H9 (cell line): ENCODE measurements at regions not wholly inside any gene's neighbourhood (a gene's known extent, or its start where the extent isn't known, plus 50 kb on each side); places are given as distances from the start of the nearest gene placed in this dataset.

ENCODE experiments used
- DNase-seq: peaks from one replicate; pipeline ENCODE4 v3.0.0-alpha.2; 2017
- H2AFZ ChIP-seq: one replicate; pipeline ENCODE4 v1.6.1; 2013; ENCODE audit warnings: mild to moderate bottlenecking, low read length, control low read depth, moderate library complexity
- H2AK5ac ChIP-seq: 2 replicates; pipeline ENCODE4 v1.6.1; 2013; ENCODE audit warnings: low read length, control low read depth, mixed read lengths; ENCODE audit not compliant: insufficient read length
- H2BK120ac ChIP-seq: one replicate; pipeline ENCODE4 v1.6.1; 2013; ENCODE audit warnings: low read depth, mild to moderate bottlenecking, low read length, control low read depth, inconsistent platforms; ENCODE audit not compliant: poor library complexity, severe bottlenecking
- H2BK12ac ChIP-seq: 2 replicates; pipeline ENCODE4 v1.6.1; 2013; ENCODE audit warnings: low read length, control low read depth, mixed read lengths, low read depth; ENCODE audit not compliant: insufficient read length
- H2BK15ac ChIP-seq: 2 replicates; pipeline ENCODE4 v1.6.1; 2013; ENCODE audit warnings: low read depth, low read length, control low read depth
- H2BK20ac ChIP-seq: one replicate; pipeline ENCODE4 v1.6.1; 2013; ENCODE audit warnings: low read depth, mild to moderate bottlenecking, low read length, control low read depth, inconsistent platforms; ENCODE audit not compliant: poor library complexity, severe bottlenecking
- H2BK5ac ChIP-seq: 2 replicates; pipeline ENCODE4 v1.6.1; 2013; ENCODE audit warnings: low read length, control low read depth, mixed read lengths; ENCODE audit not compliant: insufficient read length
- H3K14ac ChIP-seq: 2 replicates; pipeline ENCODE4 v1.6.1; 2013; ENCODE audit warnings: low read length, control low read depth; ENCODE audit not compliant: insufficient read depth
- H3K18ac ChIP-seq: 2 replicates; pipeline ENCODE4 v1.6.1; 2013; ENCODE audit warnings: low read depth, mild to moderate bottlenecking, mixed read lengths, low read length, control low read depth; ENCODE audit not compliant: insufficient read length
- H3K23ac ChIP-seq: 2 replicates; pipeline ENCODE4 v1.6.1; 2013; ENCODE audit warnings: low read length, control low read depth, mixed read lengths, low read depth; ENCODE audit not compliant: insufficient read length
- H3K23me2 ChIP-seq: 2 replicates; pipeline ENCODE4 v1.6.1; 2013; ENCODE audit warnings: low read depth, mild to moderate bottlenecking, mixed read lengths, low read length, control low read depth; ENCODE audit not compliant: insufficient read length, poor library complexity, severe bottlenecking
- H3K27ac ChIP-seq: 2 replicates; pipeline ENCODE4 v1.5.1; 2013; ENCODE audit warnings: low read length, control low read depth, mixed read lengths, low read depth; ENCODE audit not compliant: insufficient read length
- H3K27me3 ChIP-seq: 2 replicates; pipeline ENCODE4 v1.6.1; 2013; ENCODE audit warnings: low read length, control low read depth, inconsistent platforms; ENCODE audit not compliant: insufficient read depth
- H3K4ac ChIP-seq: 2 replicates; pipeline ENCODE4 v1.6.1; 2013; ENCODE audit warnings: low read depth, mild to moderate bottlenecking, control low read depth, inconsistent platforms, low read length, moderate library complexity
- H3K4me1 ChIP-seq: 2 replicates; pipeline ENCODE4 v1.6.1; 2013; ENCODE audit warnings: low read length, control low read depth, inconsistent platforms; ENCODE audit not compliant: insufficient read depth
- H3K4me2 ChIP-seq: 2 replicates; pipeline ENCODE4 v1.6.1; 2013; ENCODE audit warnings: low read length, control low read depth, mixed read lengths; ENCODE audit not compliant: insufficient read length, insufficient read depth
- H3K56ac ChIP-seq: 2 replicates; pipeline ENCODE4 v1.6.1; 2013; ENCODE audit warnings: low read depth, mild to moderate bottlenecking, mixed read lengths, low read length, control low read depth; ENCODE audit not compliant: insufficient read length
- H3K79me1 ChIP-seq: 2 replicates; pipeline ENCODE4 v1.6.1; 2013; ENCODE audit warnings: low read depth, mild to moderate bottlenecking, moderate library complexity, low read length, control low read depth, inconsistent platforms; ENCODE audit not compliant: insufficient read depth, poor library complexity, severe bottlenecking
- H3K79me2 ChIP-seq: 2 replicates; pipeline ENCODE4 v1.6.1; 2013; ENCODE audit warnings: low read length, control low read depth, inconsistent platforms; ENCODE audit not compliant: insufficient read depth
- H3K9ac ChIP-seq: 2 replicates; pipeline ENCODE4 v1.6.1; 2013; ENCODE audit warnings: low read length, control low read depth, mixed read lengths; ENCODE audit not compliant: insufficient read length; ENCODE audit errors: extremely low read depth
- H3K9me3 ChIP-seq: one replicate; pipeline ENCODE4 v1.6.1; 2013; ENCODE audit warnings: low read depth, low read length, inconsistent platforms; ENCODE audit not compliant: control insufficient read depth
- H3T11ph ChIP-seq: one replicate; pipeline ENCODE4 v1.6.1; 2013; ENCODE audit warnings: mild to moderate bottlenecking, low read length, control low read depth, inconsistent platforms
- H4K20me1 ChIP-seq: one replicate; pipeline ENCODE4 v1.6.1; 2013; ENCODE audit not compliant: control insufficient read depth, insufficient read length, insufficient read depth
- H4K5ac ChIP-seq: 2 replicates; pipeline ENCODE4 v1.6.1; 2013; ENCODE audit warnings: low read depth, mild to moderate bottlenecking, mixed read lengths, low read length, control low read depth; ENCODE audit not compliant: insufficient read length
- H4K8ac ChIP-seq: replicated peaks from 2 replicates; pipeline ENCODE4 v1.6.1; 2013; ENCODE audit warnings: low read length, control low read depth, mixed read lengths, low read depth; ENCODE audit not compliant: insufficient read length
- H4K91ac ChIP-seq: 2 replicates; pipeline ENCODE4 v1.6.1; 2013; ENCODE audit warnings: low read depth, mild to moderate bottlenecking, moderate library complexity, mixed read lengths, low read length, control low read depth; ENCODE audit not compliant: insufficient read length
- H3K27ac Mint-ChIP-seq, 3 experiments: 2 replicates in 2 of 3; 3 replicates in 1 of 3; pipeline ENCODE4 v1.8.0; 2020 to 2021; ENCODE audit warnings: mixed read lengths in 3 of 3, mild to moderate bottlenecking in 1 of 3, moderate library complexity in 1 of 3
- H3K27me3 Mint-ChIP-seq: 2 replicates; pipeline ENCODE4 v1.8.0; 2021; ENCODE audit warnings: low read depth, mild to moderate bottlenecking, moderate library complexity, mixed read lengths
- H3K36me3 Mint-ChIP-seq, 3 experiments: 2 replicates in 2 of 3; 3 replicates in 1 of 3; pipeline ENCODE4 v1.8.0; 2020 to 2021; ENCODE audit warnings: low read depth in 3 of 3, mixed read lengths in 3 of 3; ENCODE audit not compliant: insufficient read depth in 1 of 3
- H3K4me1 Mint-ChIP-seq, 2 experiments: 2 replicates each; pipeline ENCODE4 v1.8.0; 2020; ENCODE audit warnings: mixed read lengths in 2 of 2
- H3K4me3 Mint-ChIP-seq, 2 experiments: 2 replicates in 1 of 2; 3 replicates in 1 of 2; pipeline ENCODE4 v1.8.0; 2020 to 2021; ENCODE audit warnings: mild to moderate bottlenecking in 2 of 2, mixed read lengths in 2 of 2, moderate library complexity in 1 of 2
- H3K9me3 Mint-ChIP-seq, 2 experiments: 2 replicates in 1 of 2; 3 replicates in 1 of 2; pipeline ENCODE4 v1.8.0; 2020; ENCODE audit warnings: mild to moderate bottlenecking in 2 of 2, mixed read lengths in 2 of 2, moderate library complexity in 1 of 2
- WGBS: extraction: QIAGEN DNeasy Blood & Tissue Kit; methylation state at CpG from one replicate; pipeline ENCODE4 v1.1.7; 2013; ENCODE audit warnings: missing lambda C conversion rate, low lambda C conversion rate, mixed read lengths; ENCODE audit not compliant: insufficient read length; ENCODE audit errors: extremely low coverage; 5-methylcytosine and 5-hydroxymethylcytosine counted together
- TF ChIP-seq, protein P1 (sequence below): fragments of 200-600 bp; sonication (generic); conservative IDR thresholded peaks from 3 replicates; pipeline ENCODE4 v1.8.0; 2021; ENCODE audit warnings: antibody characterized with exemption, mild to moderate bottlenecking

DNA sequence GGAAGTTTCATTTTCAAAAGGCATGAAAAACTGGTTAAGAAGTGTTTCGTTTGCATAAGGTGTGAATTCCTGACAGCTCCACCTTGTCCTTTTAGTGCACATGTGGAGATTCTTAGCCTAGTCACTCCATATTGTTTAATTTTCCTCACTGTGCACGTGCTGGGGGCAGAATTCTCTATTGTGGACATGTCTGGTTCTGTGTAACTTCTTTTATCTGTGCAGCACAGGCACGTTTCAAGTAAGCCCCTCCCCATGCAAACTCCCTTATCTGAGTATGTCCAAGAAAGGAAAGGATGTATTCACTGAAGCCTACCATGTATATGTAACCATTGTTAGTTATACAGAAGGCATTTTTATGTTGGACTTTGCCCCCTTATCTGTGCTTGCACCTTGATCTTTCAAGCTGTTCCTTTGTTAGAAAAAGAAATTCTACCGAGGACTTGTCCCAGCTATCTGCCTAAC lies 1346.3 kb downstream of the REEP3 start:
- no peak overlapping the region for H3K4me3 Mint-ChIP-seq
- H3K36me3 Mint-ChIP-seq: no peaks in the 10 kb centered on the region; a peak in 1 of 7 replicates
- no peaks in the 10 kb centered on the region for H3K27me3 ChIP-seq
- H3K14ac ChIP-seq: no peak overlapping the region
- H3K18ac ChIP-seq: no peak overlapping the region
- H3K4me2 ChIP-seq: no peak overlapping the region
- no peaks in the 10 kb centered on the region for H4K20me1 ChIP-seq
- no peak overlapping the region for H3T11ph ChIP-seq
- H2BK120ac ChIP-seq: no peak overlapping the region
- H3K4ac ChIP-seq: no peak overlapping the region
- no peaks in the 10 kb centered on the region for H3K79me1 ChIP-seq
- no peak overlapping the region for H2BK12ac ChIP-seq
- no peak overlapping the region for H2BK5ac ChIP-seq
- no peak overlapping the region for H2BK15ac ChIP-seq
- no peak overlapping the region for H3K23ac ChIP-seq
- no peaks in the 10 kb centered on the region for H3K23me2 ChIP-seq
- H2AK5ac ChIP-seq: no peak overlapping the region
- no peak overlapping the region for H2AFZ ChIP-seq
- H3K27ac Mint-ChIP-seq: no peak overlapping the region
- no CpG with 5 or more reads among the region's 4 CpGs for WGBS
- no peak overlapping the region for H3K27ac ChIP-seq
- H3K9me3 Mint-ChIP-seq: no peaks in the 10 kb centered on the region
- H3K27me3 Mint-ChIP-seq: no peaks in the 10 kb centered on the region
- no peak overlapping the region for H4K8ac ChIP-seq
- H3K4me1 ChIP-seq: no peaks in the 10 kb centered on the region
- no peak for DNase-seq
- H3K9ac ChIP-seq: no peak overlapping the region
- H4K5ac ChIP-seq: no peak overlapping the region
- no peaks in the 10 kb centered on the region for H3K9me3 ChIP-seq
- H3K79me2 ChIP-seq: no peaks in the 10 kb centered on the region
- TF ChIP-seq, protein P1, sequence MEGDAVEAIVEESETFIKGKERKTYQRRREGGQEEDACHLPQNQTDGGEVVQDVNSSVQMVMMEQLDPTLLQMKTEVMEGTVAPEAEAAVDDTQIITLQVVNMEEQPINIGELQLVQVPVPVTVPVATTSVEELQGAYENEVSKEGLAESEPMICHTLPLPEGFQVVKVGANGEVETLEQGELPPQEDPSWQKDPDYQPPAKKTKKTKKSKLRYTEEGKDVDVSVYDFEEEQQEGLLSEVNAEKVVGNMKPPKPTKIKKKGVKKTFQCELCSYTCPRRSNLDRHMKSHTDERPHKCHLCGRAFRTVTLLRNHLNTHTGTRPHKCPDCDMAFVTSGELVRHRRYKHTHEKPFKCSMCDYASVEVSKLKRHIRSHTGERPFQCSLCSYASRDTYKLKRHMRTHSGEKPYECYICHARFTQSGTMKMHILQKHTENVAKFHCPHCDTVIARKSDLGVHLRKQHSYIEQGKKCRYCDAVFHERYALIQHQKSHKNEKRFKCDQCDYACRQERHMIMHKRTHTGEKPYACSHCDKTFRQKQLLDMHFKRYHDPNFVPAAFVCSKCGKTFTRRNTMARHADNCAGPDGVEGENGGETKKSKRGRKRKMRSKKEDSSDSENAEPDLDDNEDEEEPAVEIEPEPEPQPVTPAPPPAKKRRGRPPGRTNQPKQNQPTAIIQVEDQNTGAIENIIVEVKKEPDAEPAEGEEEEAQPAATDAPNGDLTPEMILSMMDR: no peak
- H4K91ac ChIP-seq: no peak overlapping the region
- no peak overlapping the region for H2BK20ac ChIP-seq
- H3K4me1 Mint-ChIP-seq: peaks cover 6% of the 10 kb centered on the region in 2 experiments
- no peak overlapping the region for H3K56ac ChIP-seq
